Femur (tissue), 1 donor: ENCODE measurements at regions not wholly inside any gene's neighbourhood (a gene's known extent, or its start where the extent isn't known, plus 50 kb on each side); places are given as distances from the start of the nearest gene placed in this dataset.
A peak's percentile ranks its signal among the peaks of the same experiment; 100 is the strongest.

ENCODE experiments used
- DNase-seq: peaks from one replicate; pipeline ENCODE4 v3.0.0-alpha.2; 2017

- peak; percentile 46 for DNase-seq
Measured at GRCh38 chr18:10059610-10060468, 146.0 kb downstream of the VAPA start.

DNA sequence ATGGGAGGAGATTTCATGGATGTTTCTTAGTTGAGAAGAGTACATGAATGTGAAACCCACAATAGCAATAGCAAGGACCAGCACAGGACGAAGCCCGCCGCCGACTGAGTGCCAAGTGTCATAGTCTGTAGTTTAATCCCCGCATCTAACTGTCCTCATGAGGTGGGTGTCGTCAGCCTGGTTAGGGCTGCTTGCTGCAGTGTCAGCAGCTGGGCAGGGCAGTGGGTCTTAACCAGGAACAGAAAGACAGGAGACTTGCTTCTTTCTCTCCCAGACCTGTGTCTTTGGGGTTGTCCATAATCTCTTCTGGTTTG, 146.6 kb downstream of the VAPA start:
- peak; percentile 44 for DNase-seq

- DNase-seq: no peak
Measured at GRCh38 chr18:10060841-10061240, 147.0 kb downstream of the VAPA start.

DNA sequence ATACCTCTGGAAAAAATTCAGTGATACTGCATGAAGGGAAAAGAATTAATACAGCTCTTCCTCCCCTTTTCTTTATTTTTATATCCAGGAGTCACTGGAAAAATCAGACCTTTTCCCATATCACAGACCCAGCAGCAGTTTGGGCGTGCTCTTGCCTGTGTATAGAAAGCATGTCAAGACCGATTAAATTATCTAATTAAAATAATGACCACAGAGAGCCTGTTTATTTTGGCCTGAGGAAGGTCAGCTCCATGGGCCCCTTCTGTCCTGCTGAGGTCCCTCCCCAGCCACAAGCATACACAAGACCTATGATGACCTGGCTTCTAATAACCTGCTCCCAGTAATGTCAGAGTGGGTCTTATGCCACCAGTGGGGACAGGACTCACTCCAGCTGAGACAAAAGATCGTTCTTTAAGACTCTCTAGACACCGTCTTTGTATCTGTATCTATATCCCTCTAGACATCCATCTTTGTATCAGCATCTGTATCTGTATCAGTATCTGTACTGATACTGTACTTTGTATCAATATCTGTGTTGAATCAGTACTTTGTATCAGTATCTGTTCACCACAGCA, 147.8 kb downstream of the VAPA start:
- no peak for DNase-seq

- no peak for DNase-seq
Measured at GRCh38 chr18:10062302-10063300, 148.8 kb downstream of the VAPA start.

DNA sequence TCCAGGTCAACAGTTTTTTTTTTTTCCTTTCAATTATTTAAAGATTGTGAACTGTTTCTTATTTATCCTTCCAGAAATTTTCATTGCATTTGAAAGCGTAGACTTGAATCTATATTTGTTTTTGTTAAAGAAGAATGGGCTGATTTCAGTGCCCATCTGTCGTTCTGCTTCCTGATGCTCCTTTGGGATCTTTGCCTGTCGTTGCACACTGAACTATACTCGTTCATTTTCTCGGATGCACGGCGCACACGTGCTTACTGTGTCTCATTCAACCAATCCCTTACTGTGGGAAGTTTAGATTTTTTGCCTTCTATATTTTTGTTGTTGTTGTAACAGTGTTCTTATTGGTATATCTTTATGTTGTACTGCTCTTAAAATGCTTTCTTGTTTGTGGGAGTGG, 149.7 kb downstream of the VAPA start:
- no peak for DNase-seq

DNA sequence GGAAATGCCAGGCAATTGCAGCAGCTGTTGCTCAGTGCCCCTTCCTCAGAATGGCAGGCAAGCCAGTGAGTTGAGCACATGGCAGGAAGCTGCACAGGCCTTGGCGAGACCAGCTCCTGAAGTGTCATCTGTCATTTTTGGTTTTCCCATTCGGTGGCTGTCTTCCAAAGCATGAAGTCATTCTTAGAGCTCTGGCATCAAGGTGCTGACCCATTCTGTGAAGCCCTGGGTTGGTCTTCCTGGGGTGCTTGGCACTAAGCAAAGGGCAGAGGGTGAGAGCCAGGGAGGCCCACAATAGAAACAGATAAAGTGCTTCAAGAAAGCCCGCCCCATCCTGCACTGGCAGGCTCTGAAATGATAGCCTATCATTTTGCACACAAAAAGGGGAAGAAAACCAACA, 150.5 kb downstream of the VAPA start:
- no peak for DNase-seq

GRCh38 chr18:10065296-10065695, 151.5 kb downstream of the VAPA start:
- DNase-seq: no peak

DNA sequence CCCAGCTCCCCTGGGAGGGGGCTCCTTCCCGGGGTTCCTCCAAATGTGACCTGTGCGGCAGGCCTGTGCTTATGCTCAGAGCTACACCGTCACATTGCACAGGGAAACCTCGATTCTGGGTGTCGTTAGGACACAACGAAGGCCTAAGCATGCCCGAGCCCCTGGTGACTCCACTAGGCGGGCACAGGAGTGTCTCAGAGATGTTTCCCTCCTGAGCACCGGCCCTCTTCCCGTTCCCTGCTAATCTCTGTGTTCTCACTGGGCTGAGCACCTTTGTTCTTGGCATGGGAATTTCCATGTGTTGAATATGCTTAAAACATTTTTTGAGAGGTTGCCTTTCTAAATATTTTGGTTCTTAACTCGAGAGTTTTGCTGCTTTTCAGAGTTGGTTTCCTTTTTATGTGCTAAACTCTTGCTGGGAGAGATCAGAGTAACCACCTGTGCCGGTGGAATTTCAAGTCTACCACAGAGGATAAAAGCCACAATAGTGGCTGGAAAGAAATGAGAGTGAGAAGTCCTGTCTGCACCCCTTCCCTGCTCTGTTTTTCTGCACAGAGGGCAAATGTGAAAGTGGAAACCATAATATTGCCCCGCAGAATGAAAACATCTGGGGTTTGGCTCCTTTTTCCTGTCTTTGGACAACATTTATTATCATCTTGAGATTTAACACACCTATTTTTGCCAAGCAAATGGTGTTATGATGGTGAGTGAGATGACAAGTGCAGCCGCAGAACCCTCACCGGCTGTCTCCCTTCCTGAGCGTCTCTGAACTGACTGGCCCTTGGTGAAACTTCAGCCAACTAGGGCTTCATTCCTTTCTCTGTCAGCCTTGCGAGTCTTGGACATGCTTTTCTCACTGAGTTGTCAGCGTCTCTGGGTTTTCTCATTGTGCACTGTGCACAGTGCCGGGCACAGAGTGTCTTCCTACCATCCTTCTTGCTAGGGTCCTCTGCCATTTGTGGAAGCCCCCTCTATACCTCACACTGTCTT, 154.1 kb downstream of the VAPA start:
- no peak for DNase-seq

DNA sequence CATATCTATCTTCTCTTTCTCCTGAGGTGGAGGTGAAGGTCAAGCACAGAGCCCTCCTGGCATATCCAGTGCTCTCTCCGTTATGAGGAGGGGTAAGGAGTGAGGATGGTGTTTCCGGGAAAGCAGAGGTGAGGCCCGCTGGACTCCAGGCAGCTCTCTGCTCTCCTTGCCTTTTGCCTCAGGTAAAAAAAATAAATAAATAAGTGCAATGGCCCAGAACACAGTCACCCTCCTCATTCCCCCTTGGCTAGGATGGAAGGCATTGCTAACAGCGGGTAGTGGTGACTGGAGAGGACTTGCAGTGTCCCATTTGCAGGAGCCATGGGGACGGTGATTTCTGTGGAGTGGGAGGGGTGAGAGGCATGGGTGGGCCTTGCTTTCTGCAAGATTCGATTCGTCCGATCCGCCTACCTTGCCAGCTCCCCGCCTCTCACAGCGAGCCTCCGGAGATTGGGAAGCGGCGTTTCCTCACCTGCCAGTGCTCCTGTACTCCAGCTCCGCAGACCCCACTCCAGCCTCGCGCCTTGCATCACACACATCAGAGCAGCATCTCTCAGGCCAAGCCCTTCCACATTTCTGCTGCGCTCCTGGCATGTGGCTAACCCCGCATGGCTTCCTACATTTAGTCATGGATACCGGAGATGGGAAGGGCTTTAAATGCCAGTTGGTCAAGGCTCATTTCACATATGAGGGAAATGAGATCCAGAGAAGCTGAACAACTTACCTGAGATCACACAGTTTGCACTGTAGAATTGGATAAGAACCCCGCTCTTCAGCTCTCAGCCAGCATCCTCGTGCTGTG, 155.2 kb downstream of the VAPA start:
- no peak for DNase-seq

GRCh38 chr18:10070561-10071000, 156.8 kb downstream of the VAPA start:
- DNase-seq: no peak

- no peak for DNase-seq
Measured at GRCh38 chr18:10072671-10073175, 158.9 kb downstream of the VAPA start.

- DNase-seq: no peak
Measured at GRCh38 chr18:10074110-10074509, 160.3 kb downstream of the VAPA start.

- no peak for DNase-seq
Measured at GRCh38 chr18:10074728-10075127, 160.9 kb downstream of the VAPA start.

DNA sequence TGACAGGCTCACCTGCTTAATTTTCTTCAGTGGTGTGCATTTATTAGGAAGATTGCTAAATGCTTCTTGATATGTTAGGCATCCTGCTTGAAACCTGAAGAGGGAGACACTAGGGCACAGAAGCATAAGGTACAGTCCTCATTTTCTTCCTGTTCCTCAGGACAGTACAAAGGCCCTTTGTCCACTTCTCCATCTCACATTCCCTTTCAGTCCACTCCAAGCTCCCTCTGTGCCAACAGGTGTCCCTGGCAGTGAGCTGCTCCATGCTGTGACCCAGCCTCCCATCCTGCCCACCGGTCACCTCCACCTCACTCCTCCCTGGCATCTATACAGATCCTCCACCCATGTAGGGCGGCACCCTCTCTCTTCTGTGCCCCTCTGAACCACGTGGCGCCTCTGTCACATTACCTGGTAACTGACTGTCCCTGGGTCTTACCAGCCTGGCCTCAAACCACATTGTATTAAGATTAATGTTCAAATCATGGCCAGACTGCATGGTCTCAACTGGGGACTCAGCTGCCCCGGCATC, 162.8 kb downstream of the VAPA start:
- no peak for DNase-seq

- DNase-seq: no peak
Measured at GRCh38 chr18:10077986-10078385, 164.2 kb downstream of the VAPA start.

DNA sequence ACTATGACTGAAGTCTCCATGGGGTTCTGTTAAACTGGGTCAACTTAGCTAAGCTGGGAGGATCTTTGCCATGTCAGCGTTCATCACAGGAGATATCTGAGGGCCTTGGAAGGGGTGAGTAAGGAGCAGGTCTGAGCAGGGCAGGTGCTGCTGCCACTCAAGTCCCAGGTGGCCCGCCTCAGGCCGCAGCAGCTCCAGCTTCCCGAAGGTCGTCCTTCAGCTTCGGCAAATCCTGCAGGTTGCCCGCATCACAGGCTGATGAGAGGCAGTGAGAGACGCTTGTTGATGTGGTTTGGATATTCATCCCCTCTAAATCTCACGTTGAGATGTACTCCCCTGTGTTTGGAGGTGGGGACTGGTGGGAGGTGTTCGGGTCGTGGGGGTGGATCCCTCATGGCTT, 166.6 kb downstream of the VAPA start:
- DNase-seq: no peak

GRCh38 chr18:10081492-10081891, 167.7 kb downstream of the VAPA start:
- DNase-seq: no peak

- no peak for DNase-seq
Measured at GRCh38 chr18:10085416-10085815, 171.6 kb downstream of the VAPA start.

GRCh38 chr18:10085876-10086275, 172.1 kb downstream of the VAPA start:
- DNase-seq: no peak
